ENCODE measurements at regions not wholly inside any gene's neighbourhood (a gene's known extent, or its start where the extent isn't known, plus 50 kb on each side); places are given as distances from the start of the nearest gene placed in this dataset.

DNA sequence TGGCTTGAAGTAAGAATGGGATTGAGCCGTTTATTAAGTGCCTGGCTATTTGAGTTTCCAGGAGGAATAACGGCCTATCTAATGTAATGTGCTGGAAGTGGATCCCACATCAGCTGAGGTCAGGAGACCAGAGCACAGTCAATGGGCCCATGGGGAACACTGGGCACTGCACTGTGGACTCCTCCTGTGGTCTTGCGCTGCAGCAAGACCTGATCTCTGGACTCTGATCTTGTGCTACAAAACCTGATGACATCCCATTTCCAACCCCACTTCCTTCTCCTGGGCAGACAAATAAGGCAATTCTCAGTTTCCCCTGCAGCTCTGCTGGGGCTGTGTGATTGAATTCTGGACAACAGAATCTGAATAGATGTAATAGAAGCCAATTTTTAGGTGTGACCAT is 151.7 kb upstream of the ADCY2 start:
- H3K9me3 ChIP-seq: no peaks in the 10 kb centered on the region
- TF ChIP-seq, protein P1, sequence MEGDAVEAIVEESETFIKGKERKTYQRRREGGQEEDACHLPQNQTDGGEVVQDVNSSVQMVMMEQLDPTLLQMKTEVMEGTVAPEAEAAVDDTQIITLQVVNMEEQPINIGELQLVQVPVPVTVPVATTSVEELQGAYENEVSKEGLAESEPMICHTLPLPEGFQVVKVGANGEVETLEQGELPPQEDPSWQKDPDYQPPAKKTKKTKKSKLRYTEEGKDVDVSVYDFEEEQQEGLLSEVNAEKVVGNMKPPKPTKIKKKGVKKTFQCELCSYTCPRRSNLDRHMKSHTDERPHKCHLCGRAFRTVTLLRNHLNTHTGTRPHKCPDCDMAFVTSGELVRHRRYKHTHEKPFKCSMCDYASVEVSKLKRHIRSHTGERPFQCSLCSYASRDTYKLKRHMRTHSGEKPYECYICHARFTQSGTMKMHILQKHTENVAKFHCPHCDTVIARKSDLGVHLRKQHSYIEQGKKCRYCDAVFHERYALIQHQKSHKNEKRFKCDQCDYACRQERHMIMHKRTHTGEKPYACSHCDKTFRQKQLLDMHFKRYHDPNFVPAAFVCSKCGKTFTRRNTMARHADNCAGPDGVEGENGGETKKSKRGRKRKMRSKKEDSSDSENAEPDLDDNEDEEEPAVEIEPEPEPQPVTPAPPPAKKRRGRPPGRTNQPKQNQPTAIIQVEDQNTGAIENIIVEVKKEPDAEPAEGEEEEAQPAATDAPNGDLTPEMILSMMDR (IDR thresholded peaks at IDR 0.05): no peak
- 69 to 79% methylated on average over 3 of the region's 3 CpGs for WGBS, 2 donors
- H3K27me3 ChIP-seq: no peaks in the 10 kb centered on the region
- intact Hi-C loops (cut with DNase I): no loop called here
- H3K4me3 ChIP-seq (replicated peaks in 1 of 3): no peak overlapping the region
- H3K4me1 ChIP-seq: no peaks in the 10 kb centered on the region
- DNase-seq: no peak
- H3K27ac ChIP-seq: no peak overlapping the region
- H3K36me3 ChIP-seq: no peaks in the 10 kb centered on the region

DNA sequence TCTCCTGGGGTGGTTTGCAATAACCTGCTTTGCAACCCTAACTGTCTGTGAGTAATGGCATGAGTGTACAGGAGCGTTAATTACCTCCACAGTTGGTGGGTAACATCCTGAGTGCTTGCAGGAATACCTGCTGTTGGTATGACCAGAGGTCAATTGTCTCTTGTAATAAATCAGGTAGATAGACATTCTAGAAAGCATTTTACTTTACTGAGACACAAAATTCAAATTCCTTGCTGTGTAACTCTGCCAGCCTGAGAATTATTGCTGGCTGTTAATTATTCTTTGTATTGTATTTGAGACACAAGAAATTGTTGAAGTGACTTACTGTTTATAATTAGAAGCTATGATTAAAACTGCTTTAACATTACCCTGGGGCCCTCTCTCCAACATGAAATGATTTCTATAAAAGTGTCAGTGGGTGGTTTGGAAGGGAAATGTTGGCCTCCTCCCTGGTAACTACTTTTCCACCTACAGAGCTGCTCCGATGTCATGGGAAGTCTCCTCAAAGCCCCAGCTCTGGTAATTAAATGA is 150.8 kb upstream of the ADCY2 start:
- intact Hi-C loops (cut with DNase I): no loop called here
- Histone ChIP-seq H3K4me3 (replicated peaks in 1 of 3) (no peak overlapping the region), H3K36me3 (no peaks in the 10 kb centered on the region), H3K27ac (no peak overlapping the region), H3K9me3 (no peaks in the 10 kb centered on the region), H3K4me1 (no peaks in the 10 kb centered on the region), H3K27me3 (no peaks in the 10 kb centered on the region)
- TF ChIP-seq, protein P1 (IDR thresholded peaks at IDR 0.05): no peak
- no peak for TF ChIP-seq POLR2A (IDR thresholded peaks at IDR 0.05)
- no peak for DNase-seq
- WGBS, 2 donors: 71 to 72% methylated on average over 2 of the region's 2 CpGs

DNA sequence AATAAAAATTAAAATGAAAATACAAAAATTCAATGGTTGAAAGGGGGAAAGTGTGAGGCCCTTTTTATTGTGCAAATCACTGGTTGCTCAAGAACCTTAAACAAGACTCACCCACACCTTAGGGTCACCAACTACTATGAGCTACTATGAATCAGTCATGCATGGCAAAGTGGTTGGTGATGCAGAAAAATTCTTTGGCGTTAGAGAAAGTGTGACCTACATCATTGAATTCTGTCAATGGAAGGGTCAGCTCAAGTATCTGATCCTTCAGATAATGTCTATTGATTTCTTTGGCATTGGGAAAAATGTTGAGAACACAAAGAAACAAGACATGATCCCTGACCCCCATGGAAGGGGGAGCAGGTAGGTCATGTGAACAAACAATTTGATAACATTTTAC is 149.7 kb upstream of the ADCY2 start:
- Histone ChIP-seq H3K36me3 (no peaks in the 10 kb centered on the region), H3K27ac (no peak overlapping the region), H3K4me1 (no peaks in the 10 kb centered on the region), H3K9me3 (no peaks in the 10 kb centered on the region), H3K27me3 (no peaks in the 10 kb centered on the region), H3K4me3 (replicated peaks in 1 of 3) (no peak overlapping the region)
- DNase-seq: no peak
- no peak for TF ChIP-seq POLR2A (IDR thresholded peaks at IDR 0.05)
- TF ChIP-seq, protein P1 (IDR thresholded peaks at IDR 0.05): no peak
- 21 to 28% methylated on average over 1 of the region's 1 CpG for WGBS, 2 donors
- intact Hi-C loops (cut with DNase I): no loop called here

DNA sequence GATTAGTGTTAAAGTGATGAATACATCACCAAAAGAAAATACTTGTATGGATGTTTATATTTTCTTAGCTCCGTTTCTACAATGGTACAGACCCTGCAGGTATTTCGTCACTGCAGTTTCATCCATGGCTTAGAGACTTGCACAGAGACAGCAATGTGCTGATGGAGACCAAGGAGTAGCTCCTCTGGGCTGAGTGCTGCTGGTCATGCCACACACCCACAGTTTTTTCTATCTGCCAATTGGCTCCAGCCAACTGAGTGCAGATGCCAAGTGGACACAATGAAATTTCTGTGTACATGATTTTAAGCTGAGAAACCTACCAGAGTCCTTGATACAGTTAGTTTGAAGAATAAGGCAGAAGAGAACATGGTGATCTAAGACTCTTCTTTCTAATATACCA is 145.9 kb upstream of the ADCY2 start:
- WGBS, 2 donors: 72 to 83% methylated on average over 2 of the region's 2 CpGs
- intact Hi-C loops (cut with DNase I): no loop called here
- Histone ChIP-seq H3K9me3 (no peaks in the 10 kb centered on the region), H3K27ac (no peak overlapping the region), H3K4me3 (replicated peaks in 1 of 3) (no peak overlapping the region), H3K36me3 (no peaks in the 10 kb centered on the region), H3K4me1 (no peaks in the 10 kb centered on the region), H3K27me3 (no peaks in the 10 kb centered on the region)
- no peak for DNase-seq
- TF ChIP-seq POLR2A (IDR thresholded peaks at IDR 0.05): no peak
- TF ChIP-seq, protein P1 (IDR thresholded peaks at IDR 0.05): no peak

DNA sequence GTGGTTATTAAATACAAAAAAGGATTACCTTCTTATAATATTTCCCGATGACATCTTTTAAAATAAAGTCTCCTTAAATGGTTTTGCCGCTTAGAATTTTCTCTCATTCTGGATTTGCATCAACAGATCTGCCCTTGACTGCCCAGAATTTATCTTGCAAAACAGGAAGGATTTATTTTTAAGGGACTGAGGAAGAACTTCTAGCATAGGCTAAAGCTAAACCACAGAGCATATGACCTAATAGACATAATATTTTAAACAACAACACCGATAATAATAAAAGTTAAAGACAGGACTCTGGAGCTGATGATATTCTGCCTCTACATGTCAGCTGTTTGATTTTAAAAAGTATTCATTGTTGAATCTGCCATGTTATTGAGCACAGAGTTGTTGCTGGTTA is 145.3 kb upstream of the ADCY2 start:
- Histone ChIP-seq H3K36me3 (no peaks in the 10 kb centered on the region), H3K9me3 (no peaks in the 10 kb centered on the region), H3K4me3 (replicated peaks in 1 of 3) (no peak overlapping the region), H3K27ac (no peak overlapping the region), H3K4me1 (no peaks in the 10 kb centered on the region), H3K27me3 (no peaks in the 10 kb centered on the region)
- 78 to 82% methylated on average over 3 of the region's 3 CpGs for WGBS, 2 donors
- DNase-seq: no peak
- no peak for TF ChIP-seq POLR2A (IDR thresholded peaks at IDR 0.05)
- TF ChIP-seq, protein P1 (IDR thresholded peaks at IDR 0.05): no peak
- intact Hi-C loops (cut with DNase I): no loop called here
